ENCODE measurements at regions not wholly inside any gene's neighbourhood (a gene's known extent, or its start where the extent isn't known, plus 50 kb on each side); places are given as distances from the start of the nearest gene placed in this dataset.
"Not testable (repeated sequence)": the region's sequence is repeated elsewhere in the genome, so short reads cannot be mapped to it uniquely, and the experiment has no call there.

DNA sequence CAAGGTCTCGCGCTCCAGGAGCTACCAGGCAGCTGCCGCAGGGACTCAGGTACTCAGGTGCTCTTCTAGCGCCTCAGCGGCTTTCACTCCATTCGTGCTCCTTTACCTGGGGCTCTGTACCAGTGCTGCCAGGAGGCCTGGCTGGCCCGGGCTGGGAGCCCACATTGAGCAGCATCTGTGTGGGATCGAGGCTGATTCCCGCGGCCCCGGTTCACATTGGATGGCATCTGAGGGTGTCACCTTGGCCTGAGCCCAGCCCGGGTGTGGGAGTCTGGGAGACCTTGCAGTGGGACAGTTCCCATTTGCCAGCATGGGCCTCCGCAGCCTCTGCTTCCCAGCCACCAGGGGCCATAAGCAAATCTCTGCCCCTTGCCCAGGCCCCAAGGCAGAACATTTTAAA lies 96.9 kb downstream of the NPIPB11 start:
- TF ChIP-seq, protein P1, sequence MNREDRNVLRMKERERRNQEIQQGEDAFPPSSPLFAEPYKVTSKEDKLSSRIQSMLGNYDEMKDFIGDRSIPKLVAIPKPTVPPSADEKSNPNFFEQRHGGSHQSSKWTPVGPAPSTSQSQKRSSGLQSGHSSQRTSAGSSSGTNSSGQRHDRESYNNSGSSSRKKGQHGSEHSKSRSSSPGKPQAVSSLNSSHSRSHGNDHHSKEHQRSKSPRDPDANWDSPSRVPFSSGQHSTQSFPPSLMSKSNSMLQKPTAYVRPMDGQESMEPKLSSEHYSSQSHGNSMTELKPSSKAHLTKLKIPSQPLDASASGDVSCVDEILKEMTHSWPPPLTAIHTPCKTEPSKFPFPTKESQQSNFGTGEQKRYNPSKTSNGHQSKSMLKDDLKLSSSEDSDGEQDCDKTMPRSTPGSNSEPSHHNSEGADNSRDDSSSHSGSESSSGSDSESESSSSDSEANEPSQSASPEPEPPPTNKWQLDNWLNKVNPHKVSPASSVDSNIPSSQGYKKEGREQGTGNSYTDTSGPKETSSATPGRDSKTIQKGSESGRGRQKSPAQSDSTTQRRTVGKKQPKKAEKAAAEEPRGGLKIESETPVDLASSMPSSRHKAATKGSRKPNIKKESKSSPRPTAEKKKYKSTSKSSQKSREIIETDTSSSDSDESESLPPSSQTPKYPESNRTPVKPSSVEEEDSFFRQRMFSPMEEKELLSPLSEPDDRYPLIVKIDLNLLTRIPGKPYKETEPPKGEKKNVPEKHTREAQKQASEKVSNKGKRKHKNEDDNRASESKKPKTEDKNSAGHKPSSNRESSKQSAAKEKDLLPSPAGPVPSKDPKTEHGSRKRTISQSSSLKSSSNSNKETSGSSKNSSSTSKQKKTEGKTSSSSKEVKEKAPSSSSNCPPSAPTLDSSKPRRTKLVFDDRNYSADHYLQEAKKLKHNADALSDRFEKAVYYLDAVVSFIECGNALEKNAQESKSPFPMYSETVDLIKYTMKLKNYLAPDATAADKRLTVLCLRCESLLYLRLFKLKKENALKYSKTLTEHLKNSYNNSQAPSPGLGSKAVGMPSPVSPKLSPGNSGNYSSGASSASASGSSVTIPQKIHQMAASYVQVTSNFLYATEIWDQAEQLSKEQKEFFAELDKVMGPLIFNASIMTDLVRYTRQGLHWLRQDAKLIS (CRISPR knock-in tag; IDR thresholded peaks at IDR 0.05), result not testable (repeated sequence)
- TF ChIP-seq SETDB1 (IDR thresholded peaks at IDR 0.05; ENCODE audit: low read length); NCOA4 (IDR thresholded peaks at IDR 0.05; ENCODE audit: partially characterized antibody); ZNF778 (CRISPR knock-in tag; IDR thresholded peaks at IDR 0.05); SPI1 (IDR thresholded peaks at IDR 0.05; ENCODE audit: borderline replicate concordance, low read depth, low read length); YY1 (IDR thresholded peaks at IDR 0.05; ENCODE audit: borderline replicate concordance in 1 of 3, control insufficient read depth in 1 of 3, extremely low read depth in 1 of 3, insufficient read depth in 3 of 3, insufficient read length in 1 of 3, insufficient replicate concordance in 2 of 3, low read depth in 1 of 3, low read length in 2 of 3): not testable (repeated sequence)
- TF ChIP-seq, protein P2, sequence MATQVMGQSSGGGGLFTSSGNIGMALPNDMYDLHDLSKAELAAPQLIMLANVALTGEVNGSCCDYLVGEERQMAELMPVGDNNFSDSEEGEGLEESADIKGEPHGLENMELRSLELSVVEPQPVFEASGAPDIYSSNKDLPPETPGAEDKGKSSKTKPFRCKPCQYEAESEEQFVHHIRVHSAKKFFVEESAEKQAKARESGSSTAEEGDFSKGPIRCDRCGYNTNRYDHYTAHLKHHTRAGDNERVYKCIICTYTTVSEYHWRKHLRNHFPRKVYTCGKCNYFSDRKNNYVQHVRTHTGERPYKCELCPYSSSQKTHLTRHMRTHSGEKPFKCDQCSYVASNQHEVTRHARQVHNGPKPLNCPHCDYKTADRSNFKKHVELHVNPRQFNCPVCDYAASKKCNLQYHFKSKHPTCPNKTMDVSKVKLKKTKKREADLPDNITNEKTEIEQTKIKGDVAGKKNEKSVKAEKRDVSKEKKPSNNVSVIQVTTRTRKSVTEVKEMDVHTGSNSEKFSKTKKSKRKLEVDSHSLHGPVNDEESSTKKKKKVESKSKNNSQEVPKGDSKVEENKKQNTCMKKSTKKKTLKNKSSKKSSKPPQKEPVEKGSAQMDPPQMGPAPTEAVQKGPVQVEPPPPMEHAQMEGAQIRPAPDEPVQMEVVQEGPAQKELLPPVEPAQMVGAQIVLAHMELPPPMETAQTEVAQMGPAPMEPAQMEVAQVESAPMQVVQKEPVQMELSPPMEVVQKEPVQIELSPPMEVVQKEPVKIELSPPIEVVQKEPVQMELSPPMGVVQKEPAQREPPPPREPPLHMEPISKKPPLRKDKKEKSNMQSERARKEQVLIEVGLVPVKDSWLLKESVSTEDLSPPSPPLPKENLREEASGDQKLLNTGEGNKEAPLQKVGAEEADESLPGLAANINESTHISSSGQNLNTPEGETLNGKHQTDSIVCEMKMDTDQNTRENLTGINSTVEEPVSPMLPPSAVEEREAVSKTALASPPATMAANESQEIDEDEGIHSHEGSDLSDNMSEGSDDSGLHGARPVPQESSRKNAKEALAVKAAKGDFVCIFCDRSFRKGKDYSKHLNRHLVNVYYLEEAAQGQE (IDR thresholded peaks at IDR 0.05; ENCODE audit: borderline replicate concordance), result not testable (repeated sequence)
- TF ChIP-seq, protein P2 (CRISPR knock-in tag; IDR thresholded peaks at IDR 0.05; ENCODE audit: low read depth), result not testable (repeated sequence)
- TF ChIP-seq, protein P3, sequence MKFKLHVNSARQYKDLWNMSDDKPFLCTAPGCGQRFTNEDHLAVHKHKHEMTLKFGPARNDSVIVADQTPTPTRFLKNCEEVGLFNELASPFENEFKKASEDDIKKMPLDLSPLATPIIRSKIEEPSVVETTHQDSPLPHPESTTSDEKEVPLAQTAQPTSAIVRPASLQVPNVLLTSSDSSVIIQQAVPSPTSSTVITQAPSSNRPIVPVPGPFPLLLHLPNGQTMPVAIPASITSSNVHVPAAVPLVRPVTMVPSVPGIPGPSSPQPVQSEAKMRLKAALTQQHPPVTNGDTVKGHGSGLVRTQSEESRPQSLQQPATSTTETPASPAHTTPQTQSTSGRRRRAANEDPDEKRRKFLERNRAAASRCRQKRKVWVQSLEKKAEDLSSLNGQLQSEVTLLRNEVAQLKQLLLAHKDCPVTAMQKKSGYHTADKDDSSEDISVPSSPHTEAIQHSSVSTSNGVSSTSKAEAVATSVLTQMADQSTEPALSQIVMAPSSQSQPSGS (CRISPR knock-in tag; IDR thresholded peaks at IDR 0.05), result not testable (repeated sequence)

All from K562 (cell line).